ENCODE measurements at regions not wholly inside any gene's neighbourhood (a gene's known extent, or its start where the extent isn't known, plus 50 kb on each side); places are given as distances from the start of the nearest gene placed in this dataset.

DNA sequence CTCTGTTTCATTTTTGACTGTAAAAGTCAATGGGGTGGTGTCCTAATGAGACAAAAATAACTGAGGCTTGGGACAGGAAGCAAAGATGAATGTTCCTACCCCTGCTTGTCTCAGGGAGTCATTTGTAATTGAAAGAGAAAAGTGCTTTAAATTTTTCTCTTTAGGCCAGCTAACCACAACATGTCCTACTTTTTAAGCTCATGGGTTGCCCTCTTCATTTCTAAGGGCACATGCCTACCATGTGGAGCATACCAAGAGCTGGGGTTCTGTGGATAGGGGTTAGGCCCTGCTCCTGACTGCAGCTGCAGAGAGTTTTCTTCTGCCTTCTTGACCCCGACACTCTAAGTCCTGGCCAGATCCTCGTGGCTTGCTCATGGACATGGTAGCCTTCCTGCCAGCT is 96.8 kb upstream of the ARL4C start:
- TF ChIP-seq EZH2 (IDR thresholded peaks at IDR 0.05) (no peak), FOXP2 (optimal IDR thresholded peaks at IDR 0.05; ENCODE audit: control extremely low read depth, extremely low read length, insufficient read depth) (no peak), POLR2AphosphoS5 (IDR thresholded peaks at IDR 0.05; ENCODE audit: borderline replicate concordance, low read depth, low read length) (no peak)
